ENCODE measurements at regions not wholly inside any gene's neighbourhood (a gene's known extent, or its start where the extent isn't known, plus 50 kb on each side); places are given as distances from the start of the nearest gene placed in this dataset.
"Not testable (repeated sequence)": the region's sequence is repeated elsewhere in the genome, so short reads cannot be mapped to it uniquely, and the experiment has no call there.

GRCh38 chr10:47145290-47145934 lies 154.6 kb upstream of the GDF10 start:
- no peak for DNase-seq

- no peak for DNase-seq
These were observed 153.4 kb upstream of the GDF10 start for GRCh38 chr10:47146572-47146971.

- DNase-seq = no peak
These were observed 152.8 kb upstream of the GDF10 start for GRCh38 chr10:47147186-47147585.

- no peak for DNase-seq
These were observed 149.4 kb upstream of the GDF10 start for GRCh38 chr10:47150581-47150980.

GRCh38 chr10:47151920-47152319 lies 148.1 kb upstream of the GDF10 start:
- no peak for DNase-seq

- DNase-seq = no peak
These were observed 147.1 kb upstream of the GDF10 start for GRCh38 chr10:47152861-47153349.

GRCh38 chr10:47154762-47155161 lies 145.2 kb upstream of the GDF10 start:
- DNase-seq = no peak

- no peak for DNase-seq
These were observed 143.1 kb upstream of the GDF10 start for GRCh38 chr10:47156873-47157272.

- DNase-seq = no peak
These were observed 141.6 kb upstream of the GDF10 start for GRCh38 chr10:47158116-47159071.

- no peak for DNase-seq
These were observed 140.4 kb upstream of the GDF10 start for GRCh38 chr10:47159361-47160260.

GRCh38 chr10:47160261-47160908 lies 139.6 kb upstream of the GDF10 start:
- no peak for DNase-seq

- no peak for DNase-seq
These were observed 139.0 kb upstream of the GDF10 start for GRCh38 chr10:47160967-47161366.

- no peak for DNase-seq
These were observed 138.5 kb upstream of the GDF10 start for GRCh38 chr10:47161465-47161864.

GRCh38 chr10:47164126-47164799 lies 135.7 kb upstream of the GDF10 start:
- no peak for DNase-seq

- DNase-seq = no peak
These were observed 135.2 kb upstream of the GDF10 start for GRCh38 chr10:47164800-47165128.

- no peak for DNase-seq
These were observed 134.8 kb upstream of the GDF10 start for GRCh38 chr10:47165168-47165710.

GRCh38 chr10:47165711-47166404 lies 134.1 kb upstream of the GDF10 start:
- DNase-seq = no peak

- no peak for DNase-seq
These were observed 133.6 kb upstream of the GDF10 start for GRCh38 chr10:47166405-47166777.

- DNase-seq = not testable (repeated sequence)
These were observed 133.0 kb upstream of the GDF10 start for GRCh38 chr10:47166808-47167581.

GRCh38 chr10:47167591-47167990 lies 132.4 kb upstream of the GDF10 start:
- no peak for DNase-seq

Measured in NCI-H2029 treated with DMSO at 0.1 percent for 48 hours (cell line).